Stomach (tissue), 8 donors: ENCODE measurements at regions not wholly inside any gene's neighbourhood (a gene's known extent, or its start where the extent isn't known, plus 50 kb on each side); places are given as distances from the start of the nearest gene placed in this dataset.

Source experiments
- DNase-seq, 2 donors: peaks; one replicate each; pipeline versions ENCODE4 v3.0.0 to v3.0.0-alpha.2; 2013 to 2019
- H3K27ac ChIP-seq, 5 donors: fragments of 200-600 bp in 4 of 5; sonication (generic) in 4 of 5; one replicate each; pipeline ENCODE4 v1.5.1; 2013 to 2019; ENCODE audit warnings: mild to moderate bottlenecking in 1 of 5, moderate library complexity in 1 of 5
- H3K27me3 ChIP-seq, 3 donors: fragments of 200-600 bp; sonication (generic); one replicate each; pipeline ENCODE4 v1.5.1; 2017 to 2019; ENCODE audit warnings: mixed run types in 1 of 3
- H3K36me3 ChIP-seq, 4 donors: fragments of 200-600 bp; sonication (generic); 1 replicate in 3 of 4; 2 replicates in 1 of 4; pipeline ENCODE4 v1.5.1; 2016 to 2019
- H3K4me1 ChIP-seq, 4 donors: fragments of 200-600 bp; sonication (generic); one replicate each; pipeline ENCODE4 v1.5.1; 2016 to 2019
- H3K4me3 ChIP-seq, 4 donors: fragments of 200-600 bp; sonication (generic) in 3 of 4; one replicate each; pipeline ENCODE4 v1.5.1; 2016 to 2019; ENCODE audit warnings: mild to moderate bottlenecking in 1 of 4
- H3K9me3 ChIP-seq, 4 donors: fragments of 200-600 bp; sonication (generic); one replicate each; pipeline ENCODE4 v1.5.1; 2016 to 2019
- CTCF ChIP-seq, 7 experiments: fragments of 450-650 bp in 4 of 7; fragments of 200-600 bp in 3 of 7; sonication (generic) in 3 of 7; IDR thresholded peaks; one replicate each; pipeline ENCODE4 v1.5.1; 2016 to 2019; ENCODE audit warnings: antibody characterized with exemption in 7 of 7, control low read depth in 2 of 7, mild to moderate bottlenecking in 1 of 7
- EP300 ChIP-seq: sonication (generic); formaldehyde crosslinking; IDR thresholded peaks from one replicate; pipeline ENCODE4 v1.6.1; 2017; ENCODE audit warnings: antibody characterized with exemption
- POLR2A ChIP-seq, 4 donors: fragments of 450-650 bp; IDR thresholded peaks; one replicate each; pipeline ENCODE4 v1.6.1; 2016; ENCODE audit warnings: antibody characterized with exemption in 4 of 4, control low read depth in 2 of 4, mild to moderate bottlenecking in 1 of 4, moderate library complexity in 1 of 4
- POLR2AphosphoS5 ChIP-seq, 3 donors: sonication (generic); formaldehyde crosslinking; IDR thresholded peaks; one replicate each; pipeline ENCODE4 v1.6.1; 2016; ENCODE audit warnings: antibody characterized with exemption in 3 of 3
- WGBS, 5 donors: extraction: QIAGEN DNeasy Blood & Tissue Kit in 3 of 5; methylation state at CpG; one replicate each; pipeline versions ENCODE4 v1.1.5 to v1.1.7; 2013 to 2018; 5-methylcytosine and 5-hydroxymethylcytosine counted together
- intact Hi-C: fragments of 100-400 bp; cut with DNase I; formaldehyde crosslinking; loops from one replicate; pipeline ENCODE4 v1.15.1; 2023; ENCODE audit warnings: low total_unique reads
- donor health status: healthy with polysubstance abuse.
- donor health status: Bipolar disorder and iron deficiency.
- donor health status: healthy.

- TF ChIP-seq POLR2A (IDR thresholded peaks at IDR 0.05): no peak
- TF ChIP-seq EP300: no peak
- no peak for TF ChIP-seq POLR2AphosphoS5 (IDR thresholded peaks at IDR 0.05)
- TF ChIP-seq CTCF (IDR thresholded peaks at IDR 0.05): no peak
- Histone ChIP-seq H3K4me1 (no peaks in the 10 kb centered on the region), H3K36me3 (no peaks in the 10 kb centered on the region), H3K4me3 (no peak overlapping the region), H3K27ac (no peak overlapping the region), H3K27me3 (no peaks in the 10 kb centered on the region), H3K9me3 (no peaks in the 10 kb centered on the region)
- WGBS, 5 donors: 50 to 83% (median 63%) methylated on average over 1 to 4 of the region's 4 CpGs
- no peak for DNase-seq
- intact Hi-C loops: no loop called here
Measured at GRCh38 chr15:79769069-79769481, 127.7 kb downstream of the MTHFS start.

- TF ChIP-seq EP300 (no peak), POLR2A (IDR thresholded peaks at IDR 0.05) (no peak), CTCF (IDR thresholded peaks at IDR 0.05) (no peak), POLR2AphosphoS5 (IDR thresholded peaks at IDR 0.05) (no peak)
- Histone ChIP-seq H3K36me3 (no peaks in the 10 kb centered on the region), H3K9me3 (no peaks in the 10 kb centered on the region), H3K4me1 (no peaks in the 10 kb centered on the region), H3K27ac (no peak overlapping the region), H3K27me3 (no peaks in the 10 kb centered on the region), H3K4me3 (no peak overlapping the region)
- intact Hi-C loops: no loop called here
- no peak for DNase-seq
- WGBS, 5 donors: 82 to 88% (median 86%) methylated on average over 11 of the region's 11 CpGs
Measured at GRCh38 chr15:79769933-79770759, 126.7 kb downstream of the MTHFS start.

DNA sequence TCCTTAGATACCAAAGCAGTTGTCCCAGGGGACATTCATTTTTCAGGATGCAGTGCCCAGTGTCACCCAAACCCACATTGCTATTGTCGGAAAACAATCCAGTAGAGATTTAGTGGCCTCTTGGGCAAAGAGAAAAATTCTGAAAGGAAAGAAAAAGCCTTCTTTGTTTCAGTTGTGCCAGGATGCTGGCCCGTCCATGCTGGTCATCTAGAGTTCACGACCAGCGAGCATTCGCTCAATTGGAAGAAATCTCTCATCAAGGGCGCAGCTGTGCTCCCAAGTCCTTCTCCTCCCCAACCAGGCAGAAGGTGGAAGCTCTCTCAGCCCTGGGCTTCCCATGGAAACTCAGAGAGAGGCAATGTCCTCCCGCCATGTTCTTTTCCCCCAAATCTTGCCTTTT, 123.7 kb downstream of the MTHFS start:
- TF ChIP-seq POLR2A (IDR thresholded peaks at IDR 0.05): no peak
- TF ChIP-seq EP300: no peak
- TF ChIP-seq POLR2AphosphoS5 (IDR thresholded peaks at IDR 0.05): no peak
- TF ChIP-seq CTCF (IDR thresholded peaks at IDR 0.05): no peak
- H3K27me3 ChIP-seq: no peaks in the 10 kb centered on the region
- no peaks in the 10 kb centered on the region for H3K9me3 ChIP-seq
- 84 to 96% (median 94%) methylated on average over 7 of the region's 7 CpGs for WGBS, 5 donors
- H3K4me1 ChIP-seq: peaks cover 0 to 6% (median 0%) of the 10 kb centered on the region in 4 donors
- no peak for DNase-seq
- H3K27ac ChIP-seq: no peak overlapping the region
- intact Hi-C loops: no loop called here
- no peaks in the 10 kb centered on the region for H3K36me3 ChIP-seq
- no peak overlapping the region for H3K4me3 ChIP-seq

GRCh38 chr15:79775821-79776220, 121.0 kb downstream of the MTHFS start:
- no peak for DNase-seq
- TF ChIP-seq POLR2AphosphoS5 (IDR thresholded peaks at IDR 0.05): no peak

DNA sequence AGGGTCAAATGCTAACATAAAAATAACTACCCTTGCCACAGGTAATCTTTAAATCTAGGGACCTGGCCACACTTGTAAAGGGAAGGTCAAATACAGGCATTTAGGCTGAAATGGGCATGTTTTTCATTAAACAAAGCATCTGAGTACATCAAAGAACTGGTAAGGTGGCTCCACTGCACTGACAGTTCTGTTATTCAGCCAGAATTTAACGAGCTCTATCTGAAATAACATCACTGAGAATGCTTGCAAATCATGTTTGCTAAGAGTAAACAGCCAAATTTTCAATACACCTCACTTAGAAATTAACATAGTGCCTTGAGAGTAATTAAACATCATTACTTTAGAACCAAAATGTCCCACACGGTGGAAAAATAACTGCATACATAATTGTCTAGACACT, 118.9 kb downstream of the MTHFS start:
- no peak for DNase-seq
- H3K36me3 ChIP-seq: no peaks in the 10 kb centered on the region
- intact Hi-C loops: no loop called here

More at GRCh38 chr15:79775821-79776220, 121.0 kb downstream of the MTHFS start:
- Histone ChIP-seq H3K27ac (no peak overlapping the region), H3K4me1 (peaks cover 0 to 6% (median 0%) of the 10 kb centered on the region in 4 donors), H3K9me3 (peaks cover 0 to 4% (median under 1%) of the 10 kb centered on the region in 4 donors), H3K36me3 (no peaks in the 10 kb centered on the region), H3K27me3 (peaks cover 0 to 6% (median 0%) of the 10 kb centered on the region in 3 donors), H3K4me3 (no peak overlapping the region)
- intact Hi-C loops: no loop called here
- WGBS, 5 donors: 75 to 89% (median 82%) methylated on average over 2 of the region's 2 CpGs

More for the DNA sequence above, 118.9 kb downstream of the MTHFS start:
- 41 to 61% (median 49%) methylated on average over 2 of the region's 2 CpGs for WGBS, 5 donors
- Histone ChIP-seq H3K27me3 (peaks cover 0 to 9% (median 0%) of the 10 kb centered on the region in 3 donors), H3K4me3 (no peak overlapping the region), H3K27ac (no peak overlapping the region), H3K9me3 (peaks cover 5 to 24% (median 15%) of the 10 kb centered on the region in 4 donors), H3K4me1 (peaks cover 0 to 6% (median 0%) of the 10 kb centered on the region in 4 donors)
- TF ChIP-seq POLR2A (IDR thresholded peaks at IDR 0.05) (no peak), POLR2AphosphoS5 (IDR thresholded peaks at IDR 0.05) (no peak), CTCF (IDR thresholded peaks at IDR 0.05) (no peak), EP300 (no peak)
